Psoas muscle (tissue), 7 donors: ENCODE measurements at regions not wholly inside any gene's neighbourhood (a gene's known extent, or its start where the extent isn't known, plus 50 kb on each side); places are given as distances from the start of the nearest gene placed in this dataset.

ENCODE experiments used
- ATAC-seq, 4 donors: fragments of 200-7000 bp; cut with Tn5 transposase; one replicate each; pipeline ENCODE4 v1.9.1; 2020; ENCODE audit warnings: moderate library complexity in 3 of 4, mild to moderate bottlenecking in 2 of 4
- DNase-seq, 2 donors: peaks; one replicate each; pipeline ENCODE4 v3.0.0-alpha.2; 2020
- H3K27ac ChIP-seq: fragments of 200-600 bp; one replicate; pipeline ENCODE4 v1.8.0; 2022
- H3K27me3 ChIP-seq, 3 donors: fragments of 200-600 bp in 1 of 3; one replicate each; pipeline versions ENCODE4 v1.6.1 to v1.8.0; 2013 to 2022; ENCODE audit warnings: low read length in 2 of 3, mild to moderate bottlenecking in 2 of 3, moderate library complexity in 1 of 3; ENCODE audit not compliant: insufficient read depth in 3 of 3
- H3K36me3 ChIP-seq, 2 donors: fragments of 200-600 bp in 1 of 2; one replicate each; pipeline versions ENCODE4 v1.6.1 to v1.8.0; 2013 to 2022; ENCODE audit warnings: low read depth in 1 of 2, mild to moderate bottlenecking in 1 of 2, moderate library complexity in 1 of 2; ENCODE audit not compliant: insufficient read depth in 1 of 2
- H3K4me1 ChIP-seq: fragments of 200-600 bp; one replicate; pipeline ENCODE4 v1.8.0; 2022
- H3K4me3 ChIP-seq: fragments of 200-600 bp; one replicate; pipeline ENCODE4 v1.8.0; 2022; ENCODE audit warnings: mild to moderate bottlenecking
- H3K9me3 ChIP-seq: fragments of 200-600 bp; one replicate; pipeline ENCODE4 v1.8.0; 2022
- CTCF ChIP-seq: fragments of 200-600 bp; IDR thresholded peaks from one replicate; pipeline ENCODE4 v1.8.0; 2022; ENCODE audit warnings: antibody characterized with exemption
- WGBS, 3 donors: extraction: QIAGEN DNeasy Blood & Tissue Kit; methylation state at CpG; one replicate each; pipeline versions ENCODE4 v1.1.6 to v1.1.7; 2013; 5-methylcytosine and 5-hydroxymethylcytosine counted together
- intact Hi-C, 2 donors: fragments of 100-400 bp; cut with DNase I; formaldehyde crosslinking; loops; one replicate each; pipeline versions ENCODE4 v1.11.0 to v1.14.2; 2022
- donor health status: healthy with polysubstance abuse.
- donor health status: DM: no; HTN: no; CAD: no; lungs with moderate emphysema.
- donor health status: Bipolar disorder and iron deficiency.
- donor health status: healthy.
- donor health status: DM: yes; HTN: yes; CAD: no.
- donor health status: DM: no; HTN: no; CAD: no.
- donor health status: DM: yes; HTN: yes; CAD: no.

GRCh38 chr2:16015903-16016265 is 75.5 kb downstream of the MYCN start:
- H3K27ac ChIP-seq, result no peak overlapping the region
- H3K4me3 ChIP-seq, result no peak overlapping the region
- no peaks in the 10 kb centered on the region for H3K36me3 ChIP-seq
- H3K4me1 ChIP-seq, result no peaks in the 10 kb centered on the region
- H3K9me3 ChIP-seq, result no peaks in the 10 kb centered on the region
- no peak for ATAC-seq
- DNase-seq, result no peak
- WGBS, 3 donors, result 37 to 64% (median 60%) methylated on average over 2 of the region's 2 CpGs
- intact Hi-C loops, result no loop called here
- peaks cover 0 to 50% (median 16%) of the 10 kb centered on the region in 3 donors for H3K27me3 ChIP-seq
- no peak for TF ChIP-seq CTCF

- intact Hi-C loops, result no loop called here
- Histone ChIP-seq H3K27me3 (peaks cover 0 to 55% (median 16%) of the 10 kb centered on the region in 3 donors), H3K27ac (no peak overlapping the region), H3K36me3 (no peaks in the 10 kb centered on the region), H3K9me3 (no peaks in the 10 kb centered on the region), H3K4me1 (no peaks in the 10 kb centered on the region), H3K4me3 (no peak overlapping the region)
- ATAC-seq (no peak), DNase-seq (no peak)
- TF ChIP-seq CTCF, result no peak
- 82 to 87% (median 85%) methylated on average over 15 of the region's 15 CpGs for WGBS, 3 donors
Observed at GRCh38 chr2:16015210-16015902, 75.0 kb downstream of the MYCN start.

- no peak for ATAC-seq
- DNase-seq, result no peak
- H3K27me3 ChIP-seq, result peaks cover 0 to 59% (median 16%) of the 10 kb centered on the region in 3 donors
- WGBS, 3 donors, result 91 to 94% (median 93%) methylated on average over 3 of the region's 3 CpGs
- intact Hi-C loops, result no loop called here
- H3K27ac ChIP-seq, result no peak overlapping the region
- no peaks in the 10 kb centered on the region for H3K9me3 ChIP-seq
- no peak for TF ChIP-seq CTCF
- H3K4me3 ChIP-seq, result no peak overlapping the region
- H3K36me3 ChIP-seq, result no peaks in the 10 kb centered on the region
- no peaks in the 10 kb centered on the region for H3K4me1 ChIP-seq
Observed at GRCh38 chr2:16014802-16015201, 74.5 kb downstream of the MYCN start.

GRCh38 chr2:16014041-16014787 is 73.9 kb downstream of the MYCN start:
- H3K9me3 ChIP-seq, result no peaks in the 10 kb centered on the region
- ATAC-seq (no peak), DNase-seq (no peak)
- H3K4me1 ChIP-seq, result no peaks in the 10 kb centered on the region
- WGBS, 3 donors, result 35 to 44% (median 38%) methylated on average over 32 of the region's 32 CpGs
- no peak overlapping the region for H3K27ac ChIP-seq
- peaks cover 0 to 59% (median 16%) of the 10 kb centered on the region in 3 donors for H3K27me3 ChIP-seq
- intact Hi-C loops, result no loop called here
- H3K36me3 ChIP-seq, result no peaks in the 10 kb centered on the region
- no peak for TF ChIP-seq CTCF
- H3K4me3 ChIP-seq, result no peak overlapping the region
